ENCODE measurements at regions not wholly inside any gene's neighbourhood (a gene's known extent, or its start where the extent isn't known, plus 50 kb on each side); places are given as distances from the start of the nearest gene placed in this dataset.

- ChIA-PET CTCF (no interaction called here), SMC1A (ENCODE audit: uncharacterized antibody, unreplicated experiment) (no interaction called here), POLR2A (no interaction called here), RAD21 (ENCODE audit: unreplicated experiment) (no interaction called here)
- BruUV-seq (replicated peaks), result no TSS peak
- in situ Hi-C loops (cut with MboI), result no loop called here
- Histone ChIP-seq H3K4me1 (ENCODE audit: control insufficient read depth, insufficient read depth, low read length) (no peaks in the 10 kb centered on the region), H3K27me3 (replicated peaks in 1 of 2; ENCODE audit: control insufficient read depth in 2 of 2, insufficient read depth in 2 of 2, low read length in 1 of 2) (no peaks in the 10 kb centered on the region), H3K36me3 (ENCODE audit: control insufficient read depth in 2 of 2, insufficient read depth in 2 of 2, low read length in 1 of 2) (no peaks in the 10 kb centered on the region), H3K4me3 (no peak overlapping the region), H3K4me2 (ENCODE audit: control insufficient read depth, insufficient read depth) (no peak overlapping the region), H3K9ac (ENCODE audit: control insufficient read depth, insufficient read depth, low read length) (no peak overlapping the region), H2AFZ (ENCODE audit: control insufficient read depth, low read depth, low read length) (no peak overlapping the region), H3K79me2 (ENCODE audit: control insufficient read depth, insufficient read depth, low read length) (no peaks in the 10 kb centered on the region), H3K9me3 (replicated peaks; ENCODE audit: control insufficient read depth, insufficient read depth, low read length) (no peaks in the 10 kb centered on the region), H3K27ac (ENCODE audit: control insufficient read depth, insufficient read depth) (no peak overlapping the region), H4K20me1 (ENCODE audit: control insufficient read depth, insufficient read depth) (no peaks in the 10 kb centered on the region)
- no peak for TF ChIP-seq NFIC (IDR thresholded peaks at IDR 0.05; ENCODE audit: low read depth, low read length)
- no peak for TF ChIP-seq CEBPB (IDR thresholded peaks at IDR 0.05; ENCODE audit: borderline replicate concordance in 1 of 2, low read depth in 2 of 2, low read length in 2 of 2)
- TF ChIP-seq CHD4 (IDR thresholded peaks at IDR 0.05), result no peak
- TF ChIP-seq CBFB (IDR thresholded peaks at IDR 0.05; ENCODE audit: low read depth), result no peak
- no peak for TF ChIP-seq FOS (IDR thresholded peaks at IDR 0.05; ENCODE audit: borderline replicate concordance, extremely low read depth, insufficient read length)
- no peak for TF ChIP-seq ZSCAN29 (IDR thresholded peaks at IDR 0.05)
- no peak for TF ChIP-seq ZBTB33 (IDR thresholded peaks at IDR 0.05)
- TF ChIP-seq RUNX3 (IDR thresholded peaks at IDR 0.05; ENCODE audit: low read length), result no peak
- DNase-seq (ENCODE audit: low read depth, low spot score) (no peak), ATAC-seq (no peak), FAIRE-seq (no peak)
- intact Hi-C loops (cut with micrococcal nuclease; ENCODE audit: unreplicated experiment), result no loop called here
- WGBS (ENCODE audit: insufficient coverage, insufficient replicate concordance, low lambda C conversion rate, missing lambda C conversion rate), result 65% methylated on average over 8 of the region's 8 CpGs
These were observed 1005.6 kb downstream of the CDH8 start for GRCh38 chr16:61030616-61031015.
